BLaER1 treated with 17β-estradiol and CSF1 and Interleukin-3, amounts not matched to agents 10 nM and 100 nM (cell line): ENCODE measurements at regions not wholly inside any gene's neighbourhood (a gene's known extent, or its start where the extent isn't known, plus 50 kb on each side); places are given as distances from the start of the nearest gene placed in this dataset.
A peak's percentile ranks its signal among the peaks of the same experiment; 100 is the strongest.

Experiments
- H3K27ac ChIP-seq, 11 experiments: shearing (Covaris generic); formaldehyde crosslinking; 2 replicates each; pipeline ENCODE4 v1.8.1; 2022
- H3K27me3 ChIP-seq, 11 experiments: shearing (Covaris generic); formaldehyde crosslinking; 2 replicates each; pipeline ENCODE4 v1.8.1; 2022
- H3K36me3 ChIP-seq, 11 experiments: shearing (Covaris generic); formaldehyde crosslinking; 2 replicates each; pipeline ENCODE4 v1.8.1; 2022
- H3K4me1 ChIP-seq, 10 experiments: shearing (Covaris generic); formaldehyde crosslinking; 2 replicates each; pipeline ENCODE4 v1.8.1; 2022
- H3K4me2 ChIP-seq, 11 experiments: shearing (Covaris generic); formaldehyde crosslinking; 2 replicates each; pipeline ENCODE4 v1.8.1; 2022
- H3K4me3 ChIP-seq, 10 experiments: shearing (Covaris generic); formaldehyde crosslinking; 2 replicates each; pipeline ENCODE4 v1.8.1; 2022
- H3K9ac ChIP-seq, 11 experiments: shearing (Covaris generic); formaldehyde crosslinking; 2 replicates each; pipeline ENCODE4 v1.8.1; 2022
- H3K9me3 ChIP-seq, 11 experiments: shearing (Covaris generic); formaldehyde crosslinking; replicated peaks in 1 of 11; 2 replicates each; pipeline ENCODE4 v1.8.1; 2022
- H4K20me1 ChIP-seq, 11 experiments: shearing (Covaris generic); formaldehyde crosslinking; 2 replicates each; pipeline ENCODE4 v1.8.1; 2022
- Cebpa-rat ChIP-seq, 11 experiments: shearing (Covaris generic); IDR thresholded peaks; 2 replicates each; pipeline ENCODE4 v1.8.1; 2022

GRCh38 chr13:46487748-46488147, 65.2 kb upstream of the LRCH1 start:
- Histone ChIP-seq H3K4me1 (peaks cover 5 to 13% (median 8%) of the 10 kb centered on the region in 10 experiments; a peak in 9 of 20 replicates), H3K9ac (no peak overlapping the region), H3K27ac (no peak overlapping the region), H3K4me2 (no peak overlapping the region), H4K20me1 (no peaks in the 10 kb centered on the region), H3K36me3 (peaks cover 0 to 7% (median 0%) of the 10 kb centered on the region in 11 experiments; a peak in 1 of 22 replicates), H3K9me3 (peaks cover 48 to 57% (median 49%) of the 10 kb centered on the region in 11 experiments), H3K4me3 (no peak overlapping the region), H3K27me3 (no peaks in the 10 kb centered on the region)
- TF ChIP-seq Cebpa-rat (IDR thresholded peaks at IDR 0.05) = no peak

GRCh38 chr13:46486270-46486669, 66.7 kb upstream of the LRCH1 start:
- Histone ChIP-seq H3K4me3 (no peak overlapping the region), H3K4me1 (peaks cover 0 to 12% (median 7%) of the 10 kb centered on the region in 10 experiments; a peak in 8 of 20 replicates), H4K20me1 (no peaks in the 10 kb centered on the region), H3K4me2 (no peak overlapping the region), H3K9me3 (peaks cover 53 to 70% (median 63%) of the 10 kb centered on the region in 11 experiments), H3K27me3 (no peaks in the 10 kb centered on the region), H3K9ac (no peak overlapping the region), H3K36me3 (peaks cover 0 to 7% (median 0%) of the 10 kb centered on the region in 11 experiments; a peak in 1 of 22 replicates), H3K27ac (no peak overlapping the region)
- TF ChIP-seq Cebpa-rat (IDR thresholded peaks at IDR 0.05) = no peak

- H3K4me2 ChIP-seq = no peak overlapping the region
Measured at GRCh38 chr13:46484561-46484960, 68.4 kb upstream of the LRCH1 start.

GRCh38 chr13:46481166-46481565, 71.8 kb upstream of the LRCH1 start:
- H3K27ac ChIP-seq = no peak overlapping the region
- no peaks in the 10 kb centered on the region for H4K20me1 ChIP-seq
- H3K9ac ChIP-seq = no peak overlapping the region
- H3K4me3 ChIP-seq = no peak overlapping the region
- no peak for TF ChIP-seq Cebpa-rat (IDR thresholded peaks at IDR 0.05)
- H3K27me3 ChIP-seq = no peaks in the 10 kb centered on the region
- H3K4me2 ChIP-seq = no peak overlapping the region
- peaks cover 38 to 75% (median 53%) of the 10 kb centered on the region in 11 experiments for H3K9me3 ChIP-seq
- H3K36me3 ChIP-seq = peaks cover 0 to 7% (median 0%) of the 10 kb centered on the region in 11 experiments; a peak in 1 of 22 replicates
- no peaks in the 10 kb centered on the region for H3K4me1 ChIP-seq

More at GRCh38 chr13:46484561-46484960, 68.4 kb upstream of the LRCH1 start:
- H3K27me3 ChIP-seq = no peaks in the 10 kb centered on the region
- peaks cover 0 to 6% (median 1%) of the 10 kb centered on the region in 10 experiments; a peak in 8 of 20 replicates for H3K4me1 ChIP-seq
- peaks cover 53 to 83% (median 68%) of the 10 kb centered on the region in 11 experiments for H3K9me3 ChIP-seq
- H4K20me1 ChIP-seq = no peaks in the 10 kb centered on the region
- H3K36me3 ChIP-seq = peaks cover 0 to 7% (median 0%) of the 10 kb centered on the region in 11 experiments; a peak in 1 of 22 replicates
- no peak overlapping the region for H3K27ac ChIP-seq
- no peak overlapping the region for H3K9ac ChIP-seq
- TF ChIP-seq Cebpa-rat (IDR thresholded peaks at IDR 0.05) = no peak
- H3K4me3 ChIP-seq = 0 out of 20 replicates have a peak overlapping the region, but pooled peaks of 1 of the 10 experiments have one; percentile 22

GRCh38 chr13:46480131-46480530, 72.8 kb upstream of the LRCH1 start:
- H3K4me2 ChIP-seq = no peak overlapping the region
- H3K27me3 ChIP-seq = no peaks in the 10 kb centered on the region
- H3K9ac ChIP-seq = no peak overlapping the region
- H3K36me3 ChIP-seq = 0 out of 22 replicates have a peak, but pooled peaks cover 0 to 6% (median 0%) of the 10 kb centered on the region in 11 experiments
- no peaks in the 10 kb centered on the region for H3K4me1 ChIP-seq
- H4K20me1 ChIP-seq = no peaks in the 10 kb centered on the region
- H3K9me3 ChIP-seq = peaks cover 28 to 64% (median 43%) of the 10 kb centered on the region in 11 experiments
- H3K27ac ChIP-seq = no peak overlapping the region
- TF ChIP-seq Cebpa-rat (IDR thresholded peaks at IDR 0.05) = no peak
- H3K4me3 ChIP-seq = no peak overlapping the region

GRCh38 chr13:46479691-46480090, 73.3 kb upstream of the LRCH1 start:
- H3K4me1 ChIP-seq = no peaks in the 10 kb centered on the region
- H3K36me3 ChIP-seq = 0 out of 22 replicates have a peak, but pooled peaks cover 0 to 3% (median 0%) of the 10 kb centered on the region in 11 experiments
- no peak overlapping the region for H3K4me3 ChIP-seq
- no peak overlapping the region for H3K4me2 ChIP-seq
- H4K20me1 ChIP-seq = no peaks in the 10 kb centered on the region
- no peaks in the 10 kb centered on the region for H3K27me3 ChIP-seq
- H3K27ac ChIP-seq = no peak overlapping the region
- H3K9ac ChIP-seq = no peak overlapping the region
- peaks cover 24 to 60% (median 39%) of the 10 kb centered on the region in 11 experiments for H3K9me3 ChIP-seq
- TF ChIP-seq Cebpa-rat (IDR thresholded peaks at IDR 0.05) = no peak

DNA sequence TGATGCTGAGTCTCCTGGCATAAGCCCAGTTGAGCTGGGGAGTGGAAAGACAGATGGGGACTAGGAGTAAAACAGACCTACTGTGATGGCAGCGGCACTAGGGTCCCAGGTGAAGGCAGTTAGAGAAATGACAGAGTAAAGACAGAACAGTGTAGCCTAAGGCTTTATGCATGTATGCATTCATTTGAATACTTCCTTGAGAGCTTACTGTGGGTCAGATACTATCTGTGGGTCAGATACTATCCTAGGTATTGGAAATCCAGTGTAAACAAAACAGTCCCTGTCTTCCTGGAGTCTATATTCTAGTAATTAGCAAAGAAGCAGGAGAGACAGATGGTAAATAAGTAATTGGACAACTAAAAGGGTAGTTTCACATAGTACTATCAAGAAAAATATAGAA, 73.7 kb upstream of the LRCH1 start:
- Histone ChIP-seq H3K4me2 (no peak overlapping the region), H3K27ac (no peak overlapping the region), H3K4me3 (no peak overlapping the region), H3K27me3 (no peaks in the 10 kb centered on the region), H3K36me3 (0 out of 22 replicates have a peak, but pooled peaks cover 0 to 3% (median 0%) of the 10 kb centered on the region in 11 experiments), H4K20me1 (no peaks in the 10 kb centered on the region), H3K4me1 (no peaks in the 10 kb centered on the region), H3K9ac (no peak overlapping the region), H3K9me3 (peaks cover 19 to 56% (median 35%) of the 10 kb centered on the region in 11 experiments)
- no peak for TF ChIP-seq Cebpa-rat (IDR thresholded peaks at IDR 0.05)

GRCh38 chr13:46478651-46479050, 74.3 kb upstream of the LRCH1 start:
- no peak overlapping the region for H3K9ac ChIP-seq
- 0 out of 22 replicates have a peak, but pooled peaks cover 0 to under 1% (median 0%) of the 10 kb centered on the region in 11 experiments for H3K36me3 ChIP-seq
- H3K27me3 ChIP-seq = no peaks in the 10 kb centered on the region
- no peak overlapping the region for H3K4me2 ChIP-seq
- no peaks in the 10 kb centered on the region for H3K4me1 ChIP-seq
- TF ChIP-seq Cebpa-rat (IDR thresholded peaks at IDR 0.05) = no peak
- H4K20me1 ChIP-seq = no peaks in the 10 kb centered on the region
- no peak overlapping the region for H3K4me3 ChIP-seq
- H3K9me3 ChIP-seq = peaks cover 13 to 50% (median 28%) of the 10 kb centered on the region in 11 experiments
- H3K27ac ChIP-seq = no peak overlapping the region

GRCh38 chr13:46476174-46476573, 76.8 kb upstream of the LRCH1 start:
- Histone ChIP-seq H3K27ac (no peak overlapping the region), H3K9ac (no peak overlapping the region), H3K4me3 (no peak overlapping the region), H3K36me3 (no peaks in the 10 kb centered on the region), H3K27me3 (no peaks in the 10 kb centered on the region), H4K20me1 (no peaks in the 10 kb centered on the region), H3K4me2 (no peak overlapping the region), H3K4me1 (no peaks in the 10 kb centered on the region), H3K9me3 (peaks cover 0 to 26% (median 6%) of the 10 kb centered on the region in 11 experiments; a peak in 14 of 22 replicates)
- no peak for TF ChIP-seq Cebpa-rat (IDR thresholded peaks at IDR 0.05)

GRCh38 chr13:46475541-46475991, 77.4 kb upstream of the LRCH1 start:
- Histone ChIP-seq H3K27ac (no peak overlapping the region), H3K9ac (no peak overlapping the region), H3K4me3 (no peak overlapping the region), H3K27me3 (no peaks in the 10 kb centered on the region), H3K36me3 (no peaks in the 10 kb centered on the region), H4K20me1 (no peaks in the 10 kb centered on the region), H3K9me3 (peaks cover 0 to 20% (median 0%) of the 10 kb centered on the region in 11 experiments; a peak in 8 of 22 replicates), H3K4me2 (no peak overlapping the region), H3K4me1 (no peaks in the 10 kb centered on the region)
- TF ChIP-seq Cebpa-rat (IDR thresholded peaks at IDR 0.05) = no peak
